Kidney (tissue), 13 donors: ENCODE measurements at regions not wholly inside any gene's neighbourhood (a gene's known extent, or its start where the extent isn't known, plus 50 kb on each side); places are given as distances from the start of the nearest gene placed in this dataset.
"Not testable (repeated sequence)": the region's sequence is repeated elsewhere in the genome, so short reads cannot be mapped to it uniquely, and the experiment has no call there.

Experiments
- DNase-seq, 5 donors: peaks; one replicate each; pipeline ENCODE4 v3.0.0-alpha.2; 2013 to 2020
- FAIRE-seq: peaks from 2 replicates; lab custom pipeline; 2012; peaks lifted over from hg19 to GRCh38; lab: Jason Lieb, UNC
- H3K27ac ChIP-seq, 2 donors: one replicate each; pipeline ENCODE4 v1.7.0; 2013; ENCODE audit warnings: low read depth in 2 of 2, low read length in 2 of 2, inconsistent platforms in 1 of 2
- H3K27me3 ChIP-seq: one replicate; pipeline ENCODE4 v1.7.1; 2013; ENCODE audit warnings: low read length, inconsistent platforms; ENCODE audit not compliant: control insufficient read depth, insufficient read depth
- H3K36me3 ChIP-seq, 3 donors: one replicate each; pipeline versions ENCODE4 v1.7.0 to v1.7.1; 2013; ENCODE audit warnings: low read length in 3 of 3, control low read depth in 1 of 3, inconsistent platforms in 1 of 3; ENCODE audit not compliant: insufficient read depth in 3 of 3, control insufficient read depth in 2 of 3
- H3K4me1 ChIP-seq, 3 donors: one replicate each; pipeline versions ENCODE4 v1.7.0 to v1.7.1; 2013; ENCODE audit warnings: low read length in 3 of 3, inconsistent platforms in 1 of 3, low read depth in 1 of 3; ENCODE audit not compliant: control insufficient read depth in 2 of 3, insufficient read depth in 2 of 3
- H3K4me3 ChIP-seq, 3 donors: one replicate each; pipeline versions ENCODE4 v1.7.0 to v1.8.1; 2013; ENCODE audit warnings: low read length in 3 of 3, control low read depth in 1 of 3, inconsistent platforms in 1 of 3
- H3K9ac ChIP-seq, 3 donors: one replicate each; pipeline versions ENCODE4 v1.7.0 to v1.7.1; 2013; ENCODE audit warnings: low read length in 3 of 3, control low read depth in 1 of 3, inconsistent platforms in 1 of 3
- H3K9me3 ChIP-seq, 3 donors: one replicate each; pipeline versions ENCODE4 v1.7.0 to v1.7.1; 2013; ENCODE audit warnings: low read length in 3 of 3, control low read depth in 1 of 3, inconsistent platforms in 1 of 3; ENCODE audit not compliant: control insufficient read depth in 2 of 3, insufficient read depth in 1 of 3
- CTCF ChIP-seq: IDR thresholded peaks from 3 replicates; pipeline ENCODE4 v1.5.1; 2012; ENCODE audit warnings: mild to moderate bottlenecking, moderate library complexity, borderline replicate concordance; ENCODE audit not compliant: insufficient read depth; ENCODE audit errors: extremely low read depth
- intact Hi-C: fragments of 100-400 bp; cut with DNase I; formaldehyde crosslinking; loops from one replicate; pipeline ENCODE4 v1.11.1; 2022
- donor health status: control.
- donor health status: control.
- donor health status: control.
- donor health status: control.
- donor health status: control.
- donor health status: DM: yes; HTN: yes; CAD: no.
- donor health status: Normal renal cell carcinoma (clear cell type).

GRCh38 chr10:34058845-34059614, 724.6 kb upstream of the NRP1 start:
- intact Hi-C loops: no loop called here

GRCh38 chr10:34055410-34055985, 721.0 kb upstream of the NRP1 start:
- H3K9ac ChIP-seq, DNase-seq, H3K4me3 ChIP-seq, FAIRE-seq, H3K27ac ChIP-seq, intact Hi-C loops, H3K9me3 ChIP-seq, H3K4me1 ChIP-seq, H3K36me3 ChIP-seq, H3K27me3 ChIP-seq: not testable (repeated sequence)

More at GRCh38 chr10:34058845-34059614, 724.6 kb upstream of the NRP1 start:
- no peak for TF ChIP-seq CTCF
- DNase-seq (peak in 1 of 5 donors; percentile 49), FAIRE-seq (no peak)
- H3K9ac ChIP-seq: no peak overlapping the region
- no peaks in the 10 kb centered on the region for H3K36me3 ChIP-seq
- H3K9me3 ChIP-seq: peaks cover 0 to 5% (median 3%) of the 10 kb centered on the region in 3 donors
- no peak overlapping the region for H3K4me3 ChIP-seq
- no peaks in the 10 kb centered on the region for H3K27me3 ChIP-seq
- no peaks in the 10 kb centered on the region for H3K4me1 ChIP-seq
- H3K27ac ChIP-seq: no peak overlapping the region

GRCh38 chr10:34049887-34050286, 715.4 kb upstream of the NRP1 start:
- H3K9me3 ChIP-seq: no peaks in the 10 kb centered on the region
- no peak overlapping the region for H3K9ac ChIP-seq
- no peaks in the 10 kb centered on the region for H3K36me3 ChIP-seq
- TF ChIP-seq CTCF: no peak
- no peak for FAIRE-seq
- H3K4me1 ChIP-seq: no peaks in the 10 kb centered on the region
- H3K27me3 ChIP-seq: no peaks in the 10 kb centered on the region
- intact Hi-C loops: no loop called here
- no peak overlapping the region for H3K4me3 ChIP-seq
- H3K27ac ChIP-seq: no peak overlapping the region
- DNase-seq: peak in 3 of 5 donors; percentile 7 to 16 (median 10)

GRCh38 chr10:34049469-34049868, 715.0 kb upstream of the NRP1 start:
- no peak for TF ChIP-seq CTCF
- DNase-seq (no peak), FAIRE-seq (no peak)
- Histone ChIP-seq H3K4me3 (no peak overlapping the region), H3K27ac (no peak overlapping the region), H3K9ac (no peak overlapping the region), H3K27me3 (no peaks in the 10 kb centered on the region), H3K9me3 (no peaks in the 10 kb centered on the region), H3K36me3 (no peaks in the 10 kb centered on the region), H3K4me1 (no peaks in the 10 kb centered on the region)
- intact Hi-C loops: no loop called here
